Heart left ventricle (tissue), 13 donors: ENCODE measurements at regions not wholly inside any gene's neighbourhood (a gene's known extent, or its start where the extent isn't known, plus 50 kb on each side); places are given as distances from the start of the nearest gene placed in this dataset.

Source experiments
- CTCF ChIP-seq, 12 donors: fragments of 200-600 bp; sonication (generic) in 4 of 12; IDR thresholded peaks; one replicate each; pipeline versions ENCODE4 v1.5.0 to v1.8.0; 2018 to 2022; ENCODE audit warnings: antibody characterized with exemption in 12 of 12, mild to moderate bottlenecking in 5 of 12
- POLR2A ChIP-seq, 2 donors: fragments of 450-650 bp; IDR thresholded peaks; one replicate each; pipeline ENCODE4 v1.6.1; 2017; ENCODE audit warnings: antibody characterized with exemption in 2 of 2, mild to moderate bottlenecking in 2 of 2, moderate library complexity in 2 of 2
- donor health status: ischemic (EF 13 %, LVEDD 7.1; RV severe dilation, severe dysfunction).
- donor health status: DM: no; HTN: yes; CAD: no.
- donor health status: DM: no; HTN: no; CAD: no.
- donor health status: ischemic (EF 25% LVEDD 6.9; RV normal size, moderate dysfunction).
- donor health status: ischemic (EF 25% LVEDD 5.7; RV mildly dilated, moderate dysfunction).
- donor health status: ischemic (EF 35%, LVEDD 5.7; RV mildly dilated, moderate dysfunction).
- donor health status: nonischemic (EF 11% LVEDD 7.7; RV severe dilation, severe dysfunction).
- donor health status: DM: yes; HTN: yes; CAD: no.
- donor health status: PGD.
- donor health status: ischemic (EF 29% LVEDD 5.4; RV normal size, mild dysfunction).
- donor health status: nonischemic (EF 23%, LVEDD 6.1; RV moderate dilation, normal function).

GRCh38 chr2:104939570-104940217 lies 85.8 kb downstream of the POU3F3 start:
- TF ChIP-seq CTCF (IDR thresholded peaks at IDR 0.05) (no peak), POLR2A (IDR thresholded peaks at IDR 0.05) (no peak)
